ENCODE measurements at regions not wholly inside any gene's neighbourhood (a gene's known extent, or its start where the extent isn't known, plus 50 kb on each side); places are given as distances from the start of the nearest gene placed in this dataset.

DNA sequence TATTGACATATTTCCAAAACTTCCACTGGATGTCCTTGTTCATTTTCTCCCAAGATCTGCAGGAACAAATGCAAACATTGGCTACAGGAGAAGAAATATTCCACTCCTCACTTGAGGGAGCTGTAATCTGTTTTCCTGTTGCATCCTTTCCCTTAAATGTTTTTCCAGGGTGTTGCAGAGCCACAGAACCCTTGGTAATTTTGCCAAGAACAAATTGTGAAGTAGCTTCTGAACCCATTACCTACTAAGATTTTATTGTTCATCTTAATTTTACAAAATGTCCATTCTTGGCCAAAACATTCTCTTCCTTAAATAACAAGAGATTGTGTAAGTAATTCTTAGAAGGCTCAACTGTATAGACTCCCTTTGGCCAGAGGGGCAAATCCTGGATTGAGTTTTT lies 177.0 kb downstream of the GNAT3 start:
- Histone ChIP-seq H3K79me2 (ENCODE audit: low read length) (no peaks in the 10 kb centered on the region), H3K36me3 (ENCODE audit: insufficient read depth, low read length) (no peaks in the 10 kb centered on the region), H3K27ac (ENCODE audit: low read length) (no peak overlapping the region), H3K4me1 (ENCODE audit: low read length) (no peaks in the 10 kb centered on the region), H3K4me2 (ENCODE audit: low read depth, low read length, poor library complexity, severe bottlenecking) (no peak overlapping the region), H4K20me1 (ENCODE audit: insufficient read depth, low read depth, low read length) (no peaks in the 10 kb centered on the region), H3K4me3 (ENCODE audit: low read length) (no peak overlapping the region), H3K9me3 (ENCODE audit: low read length) (no peaks in the 10 kb centered on the region), H2AFZ (ENCODE audit: low read length) (no peak overlapping the region), H3K9ac (ENCODE audit: low read length) (no peak overlapping the region), H3K9me2 (replicated peaks; ENCODE audit: insufficient read depth, low read length) (no peaks in the 10 kb centered on the region), H3K27me3 (ENCODE audit: low read length) (no peaks in the 10 kb centered on the region)
- DNase-seq, result no peak

DNA sequence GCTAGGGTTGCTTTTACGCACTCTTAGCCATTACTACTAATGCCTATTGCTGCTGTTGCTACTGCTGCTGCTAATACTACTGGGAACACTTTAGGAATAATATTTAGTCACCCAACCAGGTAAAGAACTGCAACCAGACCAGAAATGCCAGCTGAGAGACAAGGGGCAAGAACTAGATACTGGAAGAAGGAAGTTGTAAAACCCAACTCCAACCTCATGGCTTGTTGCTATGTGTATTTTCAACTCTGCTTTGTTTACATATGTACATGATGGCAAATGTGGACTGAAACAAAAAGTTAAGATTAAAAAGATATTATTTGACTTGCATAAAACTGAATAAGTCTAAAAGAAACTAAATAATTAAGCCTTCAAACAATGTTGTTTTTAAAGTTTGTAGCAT lies 177.7 kb downstream of the GNAT3 start:
- H3K9me2 ChIP-seq (replicated peaks; ENCODE audit: insufficient read depth, low read length), result no peaks in the 10 kb centered on the region
- H3K9ac ChIP-seq (ENCODE audit: low read length), result no peak overlapping the region
- no peak overlapping the region for H3K4me3 ChIP-seq (ENCODE audit: low read length)
- no peaks in the 10 kb centered on the region for H3K4me1 ChIP-seq (ENCODE audit: low read length)
- H2AFZ ChIP-seq (ENCODE audit: low read length), result no peak overlapping the region
- no peak for DNase-seq
- no peaks in the 10 kb centered on the region for H4K20me1 ChIP-seq (ENCODE audit: insufficient read depth, low read depth, low read length)
- no peaks in the 10 kb centered on the region for H3K27me3 ChIP-seq (ENCODE audit: low read length)
- H3K9me3 ChIP-seq (ENCODE audit: low read length), result no peaks in the 10 kb centered on the region
- H3K79me2 ChIP-seq (ENCODE audit: low read length), result no peaks in the 10 kb centered on the region
- H3K27ac ChIP-seq (ENCODE audit: low read length), result no peak overlapping the region
- H3K4me2 ChIP-seq (ENCODE audit: low read depth, low read length, poor library complexity, severe bottlenecking), result no peak overlapping the region
- H3K36me3 ChIP-seq (ENCODE audit: insufficient read depth, low read length), result no peaks in the 10 kb centered on the region

DNA sequence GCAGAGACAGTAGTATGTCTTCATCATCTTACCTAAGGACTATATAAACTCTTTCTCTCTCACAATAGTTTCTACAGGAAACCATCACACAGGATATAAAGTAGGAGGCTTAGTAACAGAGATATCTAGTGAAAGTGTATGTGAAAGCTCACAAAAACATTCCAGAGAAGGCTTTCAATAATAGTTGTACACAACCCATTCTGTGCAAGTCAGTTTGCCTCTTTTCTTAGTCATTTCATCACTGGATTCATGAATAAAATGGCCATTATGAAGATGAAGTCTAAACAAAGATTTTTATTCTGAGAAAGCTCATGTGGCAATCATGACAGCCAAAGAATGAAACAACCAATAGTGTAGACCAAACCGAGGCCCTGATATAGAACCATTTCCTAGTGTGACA lies 178.8 kb downstream of the GNAT3 start:
- no peaks in the 10 kb centered on the region for H3K9me3 ChIP-seq (ENCODE audit: low read length)
- no peak overlapping the region for H2AFZ ChIP-seq (ENCODE audit: low read length)
- H3K36me3 ChIP-seq (ENCODE audit: insufficient read depth, low read length), result no peaks in the 10 kb centered on the region
- no peaks in the 10 kb centered on the region for H3K9me2 ChIP-seq (replicated peaks; ENCODE audit: insufficient read depth, low read length)
- no peak overlapping the region for H3K9ac ChIP-seq (ENCODE audit: low read length)
- no peaks in the 10 kb centered on the region for H3K27me3 ChIP-seq (ENCODE audit: low read length)
- H3K79me2 ChIP-seq (ENCODE audit: low read length), result no peaks in the 10 kb centered on the region
- H3K4me3 ChIP-seq (ENCODE audit: low read length), result no peak overlapping the region
- no peak overlapping the region for H3K27ac ChIP-seq (ENCODE audit: low read length)
- no peaks in the 10 kb centered on the region for H3K4me1 ChIP-seq (ENCODE audit: low read length)
- H4K20me1 ChIP-seq (ENCODE audit: insufficient read depth, low read depth, low read length), result no peaks in the 10 kb centered on the region
- H3K4me2 ChIP-seq (ENCODE audit: low read depth, low read length, poor library complexity, severe bottlenecking), result no peak overlapping the region
- no peak for DNase-seq

DNA sequence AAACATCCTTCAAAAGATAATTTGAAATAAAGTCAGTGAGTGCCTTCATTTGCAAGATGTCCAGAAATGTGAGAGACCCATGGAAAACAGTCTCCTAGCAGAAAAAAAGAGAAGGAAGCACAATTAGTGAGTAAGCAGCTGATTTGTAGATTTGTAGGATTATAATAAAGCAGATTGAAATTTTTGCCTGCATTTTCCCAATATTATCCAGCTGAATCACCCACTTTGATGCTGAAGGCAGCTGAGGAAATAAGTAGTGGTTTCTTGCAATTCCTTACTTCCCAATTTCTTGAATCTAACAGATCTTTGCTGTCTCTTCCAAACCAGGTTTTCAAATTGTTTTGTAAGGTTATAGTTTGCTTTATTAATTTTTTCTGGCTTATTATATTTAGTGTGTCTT lies 181.4 kb downstream of the GNAT3 start:
- Histone ChIP-seq H2AFZ (ENCODE audit: low read length) (no peak overlapping the region), H3K4me3 (ENCODE audit: low read length) (no peak overlapping the region), H3K9me2 (replicated peaks; ENCODE audit: insufficient read depth, low read length) (no peaks in the 10 kb centered on the region), H3K4me2 (ENCODE audit: low read depth, low read length, poor library complexity, severe bottlenecking) (no peak overlapping the region), H4K20me1 (ENCODE audit: insufficient read depth, low read depth, low read length) (no peaks in the 10 kb centered on the region), H3K27me3 (ENCODE audit: low read length) (no peaks in the 10 kb centered on the region), H3K9ac (ENCODE audit: low read length) (no peak overlapping the region), H3K4me1 (ENCODE audit: low read length) (no peaks in the 10 kb centered on the region), H3K36me3 (ENCODE audit: insufficient read depth, low read length) (no peaks in the 10 kb centered on the region), H3K27ac (ENCODE audit: low read length) (no peak overlapping the region), H3K79me2 (ENCODE audit: low read length) (no peaks in the 10 kb centered on the region), H3K9me3 (ENCODE audit: low read length) (peaks cover 5% of the 10 kb centered on the region)
- no peak for DNase-seq

DNA sequence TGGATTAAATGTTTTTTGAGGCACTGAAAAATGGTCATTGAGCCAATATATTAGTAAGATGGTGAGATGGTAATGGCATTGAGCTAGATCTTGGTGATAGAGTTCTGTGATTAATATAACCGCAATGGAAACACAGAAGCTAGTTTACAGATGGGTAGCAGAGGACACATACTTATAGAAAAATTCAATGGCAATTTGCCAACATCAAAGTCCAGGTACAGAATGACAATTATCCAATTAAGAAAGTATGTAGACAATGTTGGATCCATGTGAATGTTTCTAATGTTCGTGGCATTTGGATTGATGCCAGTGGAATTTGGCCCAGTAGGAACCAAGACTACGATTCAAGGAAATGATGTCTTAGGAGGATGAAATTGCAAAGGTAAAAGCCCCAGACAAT lies 187.8 kb downstream of the GNAT3 start:
- Histone ChIP-seq H3K4me1 (ENCODE audit: low read length) (no peaks in the 10 kb centered on the region), H3K9me3 (ENCODE audit: low read length) (peaks cover 25% of the 10 kb centered on the region), H3K27ac (ENCODE audit: low read length) (no peak overlapping the region), H4K20me1 (ENCODE audit: insufficient read depth, low read depth, low read length) (no peaks in the 10 kb centered on the region), H3K9ac (ENCODE audit: low read length) (no peak overlapping the region), H3K27me3 (ENCODE audit: low read length) (no peaks in the 10 kb centered on the region), H3K4me2 (ENCODE audit: low read depth, low read length, poor library complexity, severe bottlenecking) (no peak overlapping the region), H3K79me2 (ENCODE audit: low read length) (no peaks in the 10 kb centered on the region), H2AFZ (ENCODE audit: low read length) (no peak overlapping the region), H3K4me3 (ENCODE audit: low read length) (no peak overlapping the region), H3K36me3 (ENCODE audit: insufficient read depth, low read length) (no peaks in the 10 kb centered on the region), H3K9me2 (replicated peaks; ENCODE audit: insufficient read depth, low read length) (no peaks in the 10 kb centered on the region)
- DNase-seq, result no peak

DNA sequence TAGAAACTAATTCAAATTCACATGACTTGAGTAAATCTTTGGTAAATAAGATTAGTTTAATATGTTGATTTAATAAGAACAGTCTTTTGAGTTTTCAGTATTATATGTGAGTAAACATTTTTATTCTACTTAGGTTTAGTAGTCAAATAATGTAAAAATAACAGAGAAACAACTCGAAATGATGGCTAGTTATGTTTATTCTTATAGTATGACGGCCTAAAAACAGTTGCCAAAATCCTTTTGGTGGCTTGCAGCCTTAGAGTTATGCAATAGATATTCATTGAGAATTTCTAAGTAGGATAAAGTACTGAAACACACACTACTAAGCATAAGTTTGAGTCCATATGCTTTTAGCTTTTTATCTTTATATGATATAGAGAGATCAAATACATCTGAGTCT lies 184.8 kb downstream of the GNAI1 start:
- Histone ChIP-seq H3K79me2 (ENCODE audit: low read length) (no peaks in the 10 kb centered on the region), H3K27me3 (ENCODE audit: low read length) (no peaks in the 10 kb centered on the region), H3K9ac (ENCODE audit: low read length) (no peak overlapping the region), H3K4me1 (ENCODE audit: low read length) (no peaks in the 10 kb centered on the region), H3K9me3 (ENCODE audit: low read length) (peaks cover 23% of the 10 kb centered on the region), H3K4me2 (ENCODE audit: low read depth, low read length, poor library complexity, severe bottlenecking) (no peak overlapping the region), H3K27ac (ENCODE audit: low read length) (no peak overlapping the region), H3K4me3 (ENCODE audit: low read length) (no peak overlapping the region), H4K20me1 (ENCODE audit: insufficient read depth, low read depth, low read length) (no peaks in the 10 kb centered on the region), H3K9me2 (replicated peaks; ENCODE audit: insufficient read depth, low read length) (no peaks in the 10 kb centered on the region), H3K36me3 (ENCODE audit: insufficient read depth, low read length) (no peaks in the 10 kb centered on the region), H2AFZ (ENCODE audit: low read length) (no peak overlapping the region)
- no peak for DNase-seq

DNA sequence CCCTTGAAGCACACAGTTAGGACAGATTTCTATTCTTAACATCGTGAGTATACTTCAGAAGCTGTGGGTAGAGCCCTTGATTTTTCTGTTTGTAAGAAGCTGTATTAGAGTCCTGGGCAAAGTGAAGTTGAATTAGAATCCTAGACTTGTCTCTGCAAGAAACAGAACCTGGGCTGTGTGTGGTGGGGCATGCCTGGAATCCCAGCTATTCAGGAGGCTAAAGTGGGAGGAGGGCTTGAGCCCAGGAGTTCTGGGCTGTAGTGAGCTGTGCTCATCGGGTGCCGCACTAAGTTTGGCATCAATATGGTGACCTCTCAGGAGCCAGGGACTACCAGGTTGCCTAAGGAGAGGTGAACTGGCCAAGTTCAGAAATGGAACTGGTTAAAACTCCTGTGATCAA lies 183.4 kb downstream of the GNAI1 start:
- no peaks in the 10 kb centered on the region for H4K20me1 ChIP-seq (ENCODE audit: insufficient read depth, low read depth, low read length)
- H3K9ac ChIP-seq (ENCODE audit: low read length), result no peak overlapping the region
- H3K4me3 ChIP-seq (ENCODE audit: low read length), result no peak overlapping the region
- no peaks in the 10 kb centered on the region for H3K36me3 ChIP-seq (ENCODE audit: insufficient read depth, low read length)
- DNase-seq, result no peak
- H3K4me1 ChIP-seq (ENCODE audit: low read length), result no peaks in the 10 kb centered on the region
- H2AFZ ChIP-seq (ENCODE audit: low read length), result no peak overlapping the region
- H3K9me2 ChIP-seq (replicated peaks; ENCODE audit: insufficient read depth, low read length), result no peaks in the 10 kb centered on the region
- H3K79me2 ChIP-seq (ENCODE audit: low read length), result no peaks in the 10 kb centered on the region
- no peak overlapping the region for H3K4me2 ChIP-seq (ENCODE audit: low read depth, low read length, poor library complexity, severe bottlenecking)
- H3K9me3 ChIP-seq (ENCODE audit: low read length), result peaks cover 21% of the 10 kb centered on the region
- H3K27ac ChIP-seq (ENCODE audit: low read length), result no peak overlapping the region
- no peaks in the 10 kb centered on the region for H3K27me3 ChIP-seq (ENCODE audit: low read length)

DNA sequence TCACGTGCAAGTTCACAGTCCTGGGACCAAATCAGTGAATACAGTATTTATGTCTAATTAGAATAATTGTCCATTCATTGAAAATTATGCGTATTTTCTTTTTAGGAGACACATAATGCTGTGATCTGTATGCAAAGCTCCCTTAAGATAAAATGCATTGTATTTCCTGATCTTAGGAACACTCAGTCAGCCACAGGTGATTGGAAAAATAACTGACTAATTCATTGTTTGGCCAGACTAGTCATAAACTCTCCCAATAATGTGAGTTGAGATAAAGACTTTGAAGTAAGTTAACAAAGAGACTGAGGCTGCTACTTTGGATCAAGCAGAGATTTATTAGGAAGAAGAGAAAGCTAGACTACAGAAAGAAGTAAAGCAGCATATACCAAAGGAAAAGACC lies 182.2 kb downstream of the GNAI1 start:
- Histone ChIP-seq H3K9ac (ENCODE audit: low read length) (no peak overlapping the region), H3K36me3 (ENCODE audit: insufficient read depth, low read length) (no peaks in the 10 kb centered on the region), H3K27ac (ENCODE audit: low read length) (no peak overlapping the region), H4K20me1 (ENCODE audit: insufficient read depth, low read depth, low read length) (no peaks in the 10 kb centered on the region), H3K9me3 (ENCODE audit: low read length) (peaks cover 19% of the 10 kb centered on the region), H3K4me2 (ENCODE audit: low read depth, low read length, poor library complexity, severe bottlenecking) (no peak overlapping the region), H3K4me1 (ENCODE audit: low read length) (no peaks in the 10 kb centered on the region), H3K79me2 (ENCODE audit: low read length) (no peaks in the 10 kb centered on the region), H3K27me3 (ENCODE audit: low read length) (no peaks in the 10 kb centered on the region), H3K4me3 (ENCODE audit: low read length) (no peak overlapping the region), H3K9me2 (replicated peaks; ENCODE audit: insufficient read depth, low read length) (no peaks in the 10 kb centered on the region), H2AFZ (ENCODE audit: low read length) (no peak overlapping the region)
- no peak for DNase-seq

DNA sequence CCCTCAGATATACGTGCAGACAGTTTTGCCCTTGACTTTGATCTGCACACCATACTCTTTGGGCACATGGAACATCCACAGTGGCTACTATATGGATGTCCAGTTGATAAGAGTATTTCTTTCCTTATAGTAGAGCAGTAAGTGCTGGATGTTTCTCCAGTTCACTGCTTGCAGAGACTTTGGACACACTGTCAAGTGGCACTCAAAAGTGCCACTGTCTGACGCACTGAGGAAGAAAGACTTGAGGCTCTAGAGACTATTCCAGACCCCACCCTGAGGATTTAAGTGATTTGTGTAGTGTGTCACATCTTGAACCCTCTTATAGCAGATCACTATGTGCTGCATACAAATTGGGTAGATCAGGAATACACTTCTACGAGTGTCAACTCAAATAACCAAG lies 179.1 kb downstream of the GNAI1 start:
- Histone ChIP-seq H3K9me2 (replicated peaks; ENCODE audit: insufficient read depth, low read length) (no peaks in the 10 kb centered on the region), H3K9me3 (ENCODE audit: low read length) (peaks cover 20% of the 10 kb centered on the region), H2AFZ (ENCODE audit: low read length) (no peak overlapping the region), H4K20me1 (ENCODE audit: insufficient read depth, low read depth, low read length) (no peaks in the 10 kb centered on the region), H3K36me3 (ENCODE audit: insufficient read depth, low read length) (no peaks in the 10 kb centered on the region), H3K27ac (ENCODE audit: low read length) (no peak overlapping the region), H3K79me2 (ENCODE audit: low read length) (no peaks in the 10 kb centered on the region), H3K4me3 (ENCODE audit: low read length) (no peak overlapping the region), H3K4me2 (ENCODE audit: low read depth, low read length, poor library complexity, severe bottlenecking) (no peak overlapping the region), H3K9ac (ENCODE audit: low read length) (no peak overlapping the region), H3K4me1 (ENCODE audit: low read length) (no peaks in the 10 kb centered on the region), H3K27me3 (ENCODE audit: low read length) (no peaks in the 10 kb centered on the region)
- no peak for DNase-seq

All from Karpas-422 (cell line).